Coronary artery (tissue), 2 donors: ENCODE measurements at regions not wholly inside any gene's neighbourhood (a gene's known extent, or its start where the extent isn't known, plus 50 kb on each side); places are given as distances from the start of the nearest gene placed in this dataset.
"Not testable (repeated sequence)": the region's sequence is repeated elsewhere in the genome, so short reads cannot be mapped to it uniquely, and the experiment has no call there.

ENCODE experiments used
- DNase-seq: peaks from one replicate; pipeline ENCODE4 v3.0.0-alpha.2; 2017; ENCODE audit warnings: low spot score
- H3K27ac ChIP-seq, 2 donors: fragments of 200-600 bp; sonication (generic); one replicate each; pipeline ENCODE4 v1.5.1; 2016 to 2019
- H3K4me3 ChIP-seq: fragments of 200-600 bp; sonication (generic); 2 replicates; pipeline ENCODE4 v1.5.1; 2016; ENCODE audit warnings: mild to moderate bottlenecking, moderate library complexity
- TF ChIP-seq, protein P1 (sequence below): fragments of 200-600 bp; sonication (generic); IDR thresholded peaks from one replicate; pipeline ENCODE4 v1.5.1; 2019; ENCODE audit warnings: antibody characterized with exemption

DNA sequence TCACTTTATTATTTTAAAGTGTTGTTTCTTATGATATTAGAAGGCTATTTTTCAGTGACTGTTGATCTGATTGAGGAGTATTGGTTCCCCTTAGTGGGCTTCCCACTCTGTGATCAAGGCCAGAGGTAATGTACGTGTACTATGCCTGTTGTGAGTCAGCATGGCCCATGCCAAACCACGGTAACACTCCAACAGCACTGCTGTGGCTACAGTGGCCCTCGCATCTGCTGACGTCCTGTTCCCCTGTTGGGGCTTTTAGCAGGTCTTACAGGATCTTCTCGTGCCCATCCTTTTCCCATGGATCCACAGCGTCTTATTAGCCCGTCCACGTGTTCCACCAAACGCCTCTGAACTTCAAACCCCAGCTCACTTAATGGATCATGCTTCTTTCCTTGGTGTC, 964.6 kb upstream of the CELF2 start:
- Histone ChIP-seq H3K27ac (no peak overlapping the region), H3K4me3 (no peak overlapping the region)
- DNase-seq = no peak
- TF ChIP-seq, protein P1, sequence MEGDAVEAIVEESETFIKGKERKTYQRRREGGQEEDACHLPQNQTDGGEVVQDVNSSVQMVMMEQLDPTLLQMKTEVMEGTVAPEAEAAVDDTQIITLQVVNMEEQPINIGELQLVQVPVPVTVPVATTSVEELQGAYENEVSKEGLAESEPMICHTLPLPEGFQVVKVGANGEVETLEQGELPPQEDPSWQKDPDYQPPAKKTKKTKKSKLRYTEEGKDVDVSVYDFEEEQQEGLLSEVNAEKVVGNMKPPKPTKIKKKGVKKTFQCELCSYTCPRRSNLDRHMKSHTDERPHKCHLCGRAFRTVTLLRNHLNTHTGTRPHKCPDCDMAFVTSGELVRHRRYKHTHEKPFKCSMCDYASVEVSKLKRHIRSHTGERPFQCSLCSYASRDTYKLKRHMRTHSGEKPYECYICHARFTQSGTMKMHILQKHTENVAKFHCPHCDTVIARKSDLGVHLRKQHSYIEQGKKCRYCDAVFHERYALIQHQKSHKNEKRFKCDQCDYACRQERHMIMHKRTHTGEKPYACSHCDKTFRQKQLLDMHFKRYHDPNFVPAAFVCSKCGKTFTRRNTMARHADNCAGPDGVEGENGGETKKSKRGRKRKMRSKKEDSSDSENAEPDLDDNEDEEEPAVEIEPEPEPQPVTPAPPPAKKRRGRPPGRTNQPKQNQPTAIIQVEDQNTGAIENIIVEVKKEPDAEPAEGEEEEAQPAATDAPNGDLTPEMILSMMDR = no peak

DNA sequence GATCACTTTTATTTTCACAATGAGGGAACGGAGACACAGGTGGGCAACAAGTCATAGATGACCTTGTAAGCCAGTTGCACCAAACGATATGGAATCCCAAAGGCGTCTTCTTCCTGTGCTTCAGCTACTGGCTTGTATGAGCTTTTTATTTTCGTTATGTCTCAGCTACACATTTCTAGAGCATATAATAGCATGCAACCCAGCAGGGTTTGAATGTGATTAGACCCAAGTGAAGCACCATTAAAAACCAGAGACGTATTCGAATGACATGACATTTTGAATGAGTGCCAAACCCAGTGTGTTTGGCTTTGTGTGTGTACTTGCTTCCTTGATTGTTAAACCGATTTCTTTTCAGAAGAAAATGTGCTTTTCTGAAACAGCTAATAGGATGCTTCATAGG, 963.2 kb upstream of the CELF2 start:
- no peak for DNase-seq
- H3K4me3 ChIP-seq = no peak overlapping the region
- TF ChIP-seq, protein P1 = no peak
- H3K27ac ChIP-seq = no peak overlapping the region

DNA sequence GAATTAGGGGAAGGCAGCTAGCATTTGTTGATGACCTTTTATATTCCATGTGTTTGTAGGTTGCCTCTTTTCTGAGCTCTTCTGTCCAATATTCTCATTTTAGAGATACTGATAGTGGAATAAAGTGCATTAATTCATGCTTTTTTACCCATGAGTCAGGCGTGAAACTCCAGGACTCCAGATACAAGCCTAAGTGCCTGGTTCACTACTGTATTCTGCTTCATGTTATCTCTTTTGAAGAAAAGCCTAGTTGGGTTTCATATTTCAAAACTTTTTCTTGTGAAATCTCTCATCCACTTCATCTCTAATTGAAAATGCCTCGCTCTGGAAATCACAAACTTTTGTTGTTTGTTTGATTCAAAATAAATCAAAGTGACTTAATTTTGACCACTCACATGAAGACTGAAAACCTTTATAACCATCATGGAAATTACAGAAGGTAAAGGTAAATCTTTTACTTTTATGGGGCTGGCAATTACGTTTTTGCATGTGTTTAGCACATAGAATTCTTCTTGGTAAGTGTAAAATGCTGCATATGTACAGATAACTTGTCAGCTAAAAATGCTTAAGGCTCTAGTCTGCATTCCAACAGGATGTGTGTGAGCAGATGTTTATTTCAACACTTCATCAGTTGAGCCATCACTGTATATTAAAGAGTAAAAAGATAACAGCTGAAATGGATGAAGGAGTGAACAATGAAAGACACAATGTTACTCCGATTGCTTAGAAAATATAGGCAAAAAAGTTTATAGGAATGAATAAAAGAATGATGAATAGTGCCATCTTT, 961.8 kb upstream of the CELF2 start:
- DNase-seq = no peak
- H3K27ac ChIP-seq = no peak overlapping the region
- TF ChIP-seq, protein P1 = no peak

DNA sequence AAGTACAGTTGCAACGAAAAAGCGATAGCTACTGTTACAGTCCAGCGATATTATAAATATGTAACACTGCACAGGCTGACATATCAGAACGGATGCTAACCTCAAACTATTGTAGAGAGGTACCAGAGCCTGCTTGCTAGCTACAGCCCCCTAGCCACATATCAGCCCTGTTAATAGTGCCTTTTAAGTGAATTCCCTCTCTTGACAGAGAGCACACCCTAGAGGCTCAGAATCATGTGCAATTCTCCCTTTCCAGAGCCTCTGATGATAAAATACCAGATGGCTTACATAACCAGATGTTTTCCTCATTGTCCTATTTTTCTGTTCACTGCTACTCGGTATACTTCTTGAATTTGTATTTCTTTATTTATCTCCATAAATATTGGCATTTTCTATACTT, 960.7 kb upstream of the CELF2 start:
- no peak for DNase-seq
- H3K4me3 ChIP-seq = no peak overlapping the region
- TF ChIP-seq, protein P1 = no peak
- H3K27ac ChIP-seq = no peak overlapping the region

More for the DNA sequence above, 961.8 kb upstream of the CELF2 start:
- H3K4me3 ChIP-seq = no peak overlapping the region

DNA sequence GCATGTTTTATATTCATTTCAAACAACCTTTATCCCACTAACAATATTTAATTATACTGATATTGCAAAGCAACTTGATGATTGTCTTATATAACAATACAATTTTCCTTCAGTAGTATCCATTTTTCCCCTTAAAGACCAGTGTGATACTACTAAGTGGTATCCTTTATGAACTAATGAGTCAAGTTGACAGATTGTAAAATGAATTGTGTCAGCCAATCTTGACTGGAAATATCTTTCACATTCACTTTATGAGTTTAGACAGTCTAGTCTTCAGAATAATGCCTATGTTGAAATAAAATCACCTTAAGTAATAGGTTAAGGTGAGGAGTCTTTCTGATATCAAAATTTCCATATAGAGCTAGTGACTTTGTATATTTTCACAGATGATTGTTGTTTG, 950.0 kb upstream of the CELF2 start:
- Histone ChIP-seq H3K27ac (no peak overlapping the region), H3K4me3 (no peak overlapping the region)
- DNase-seq = no peak
- TF ChIP-seq, protein P1 = no peak

DNA sequence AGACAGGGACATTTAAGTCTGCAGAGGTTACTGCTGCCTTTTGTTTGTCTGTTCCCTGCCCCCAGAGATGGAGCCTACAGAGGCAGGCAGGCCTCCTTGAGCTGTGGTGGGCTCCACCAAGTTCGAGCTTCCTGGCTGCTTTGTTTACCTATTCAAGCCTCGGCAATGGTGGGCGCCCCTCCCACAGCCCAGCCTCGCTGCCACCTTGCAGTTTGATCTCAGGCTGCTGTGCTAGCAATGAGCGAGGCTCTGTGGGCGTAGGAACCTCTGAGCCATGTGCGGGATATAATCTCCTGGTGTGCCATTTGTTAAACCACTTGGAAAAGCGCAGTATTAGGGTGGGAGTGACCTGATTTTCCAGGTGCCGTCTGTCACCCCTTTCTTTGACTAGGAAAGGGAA, 942.8 kb upstream of the CELF2 start:
- not testable (repeated sequence) for H3K27ac ChIP-seq, H3K4me3 ChIP-seq, DNase-seq

DNA sequence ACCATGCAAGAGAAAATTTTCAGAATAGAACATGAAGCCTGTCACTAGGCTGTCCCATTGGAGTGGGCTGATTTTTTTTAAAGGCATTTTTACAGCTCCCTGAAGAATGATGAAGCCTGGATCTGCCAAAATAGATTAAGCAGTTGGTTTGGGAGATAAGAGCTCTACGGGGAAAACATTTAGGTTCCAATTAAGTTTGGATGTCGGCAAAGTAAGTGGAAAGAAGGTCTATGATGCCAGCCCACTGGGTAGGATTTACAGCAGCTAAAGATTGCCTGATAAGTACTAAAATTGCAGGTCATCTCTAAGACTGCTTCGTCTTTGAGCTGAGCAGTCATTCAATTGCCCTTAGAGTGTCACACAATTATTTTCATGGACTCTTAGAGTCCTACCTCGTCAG, 939.2 kb upstream of the CELF2 start:
- no peak for DNase-seq
- no peak overlapping the region for H3K27ac ChIP-seq
- TF ChIP-seq, protein P1 = no peak
- no peak overlapping the region for H3K4me3 ChIP-seq
